ENCODE measurements at regions not wholly inside any gene's neighbourhood (a gene's known extent, or its start where the extent isn't known, plus 50 kb on each side); places are given as distances from the start of the nearest gene placed in this dataset.

DNA sequence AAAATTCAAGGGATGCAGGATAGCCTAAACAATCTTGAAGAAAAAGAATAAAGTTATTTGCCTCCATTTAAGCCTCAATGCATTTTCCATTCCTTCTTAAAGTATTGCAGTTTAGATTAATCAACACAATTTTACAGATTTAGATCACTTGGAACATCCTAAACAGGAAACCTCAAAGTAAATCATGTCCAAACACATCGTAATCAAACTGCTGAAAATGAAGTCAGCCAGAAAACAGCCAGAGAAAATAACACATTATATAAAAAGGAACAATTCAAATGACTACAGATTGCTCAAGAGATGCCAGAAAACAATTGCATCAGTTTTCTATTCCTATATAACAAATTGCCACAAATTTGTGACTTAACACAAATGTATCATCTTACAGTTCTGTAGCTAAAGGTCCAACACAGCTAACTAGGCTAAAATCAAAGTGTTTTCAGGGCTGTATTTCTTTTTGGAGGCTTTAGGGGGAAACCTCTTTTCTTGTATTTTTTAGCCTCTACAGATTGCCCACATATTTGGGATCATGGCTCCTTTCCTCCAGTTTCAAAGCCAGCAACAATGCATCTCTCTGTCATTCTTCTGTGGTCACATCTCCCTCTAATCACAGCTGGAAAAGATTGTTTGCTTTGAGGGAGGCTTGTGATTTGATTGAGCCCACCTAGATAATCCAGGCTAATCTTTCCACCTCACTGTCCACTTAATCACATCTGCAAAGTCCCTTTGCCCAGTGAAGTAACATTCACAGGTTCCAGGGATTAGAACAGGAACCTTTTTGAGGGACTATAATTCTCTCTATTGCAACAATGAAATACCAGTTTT, 543.3 kb upstream of the UBE2E2 start:
- no peak for TF ChIP-seq POLR2AphosphoS5 (IDR thresholded peaks at IDR 0.05)
- TF ChIP-seq, protein P1, sequence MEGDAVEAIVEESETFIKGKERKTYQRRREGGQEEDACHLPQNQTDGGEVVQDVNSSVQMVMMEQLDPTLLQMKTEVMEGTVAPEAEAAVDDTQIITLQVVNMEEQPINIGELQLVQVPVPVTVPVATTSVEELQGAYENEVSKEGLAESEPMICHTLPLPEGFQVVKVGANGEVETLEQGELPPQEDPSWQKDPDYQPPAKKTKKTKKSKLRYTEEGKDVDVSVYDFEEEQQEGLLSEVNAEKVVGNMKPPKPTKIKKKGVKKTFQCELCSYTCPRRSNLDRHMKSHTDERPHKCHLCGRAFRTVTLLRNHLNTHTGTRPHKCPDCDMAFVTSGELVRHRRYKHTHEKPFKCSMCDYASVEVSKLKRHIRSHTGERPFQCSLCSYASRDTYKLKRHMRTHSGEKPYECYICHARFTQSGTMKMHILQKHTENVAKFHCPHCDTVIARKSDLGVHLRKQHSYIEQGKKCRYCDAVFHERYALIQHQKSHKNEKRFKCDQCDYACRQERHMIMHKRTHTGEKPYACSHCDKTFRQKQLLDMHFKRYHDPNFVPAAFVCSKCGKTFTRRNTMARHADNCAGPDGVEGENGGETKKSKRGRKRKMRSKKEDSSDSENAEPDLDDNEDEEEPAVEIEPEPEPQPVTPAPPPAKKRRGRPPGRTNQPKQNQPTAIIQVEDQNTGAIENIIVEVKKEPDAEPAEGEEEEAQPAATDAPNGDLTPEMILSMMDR (IDR thresholded peaks at IDR 0.05), result no peak
- no peak for TF ChIP-seq EP300 (IDR thresholded peaks at IDR 0.05)
